ENCODE measurements at regions not wholly inside any gene's neighbourhood (a gene's known extent, or its start where the extent isn't known, plus 50 kb on each side); places are given as distances from the start of the nearest gene placed in this dataset.

DNA sequence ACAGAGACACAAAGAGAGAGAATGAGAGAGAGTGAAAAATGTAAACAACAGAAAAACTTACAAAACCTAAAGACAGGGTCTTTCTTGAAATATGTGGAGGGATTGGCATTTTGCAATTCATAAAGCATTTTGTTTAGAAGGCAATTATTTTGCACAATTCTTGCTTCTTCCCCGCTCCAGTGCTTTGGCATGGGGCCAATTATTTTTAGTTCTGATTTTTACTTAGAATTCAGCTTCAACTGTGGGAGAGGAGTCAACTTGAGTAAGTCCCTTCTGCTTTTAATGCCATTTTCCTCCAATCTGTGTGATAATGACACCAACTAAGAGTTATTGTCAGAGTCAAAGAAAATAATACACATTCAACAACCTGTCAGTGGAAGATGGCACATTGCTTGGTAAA lies 1051.9 kb downstream of the NLGN4X start:
- no TSS peak for BruUV-seq (replicated peaks)
- Histone ChIP-seq H3K4me1 (no peaks in the 10 kb centered on the region), H3K27me3 (replicated peaks; ENCODE audit: control insufficient read depth, insufficient read depth, low read length) (no peaks in the 10 kb centered on the region), H3K36me3 (ENCODE audit: control insufficient read depth, insufficient read depth, low read length) (no peaks in the 10 kb centered on the region), H3K4me3 (ENCODE audit: low read depth, low read length) (no peak overlapping the region), H3K9me3 (no peaks in the 10 kb centered on the region)
- DNase-seq: no peak
- no peak overlapping the region for H3K27ac Mint-ChIP-seq (ENCODE audit: unreplicated experiment)
- no peaks in the 10 kb centered on the region for H3K4me1 Mint-ChIP-seq (ENCODE audit: low read depth, unreplicated experiment)
- POLR2A ChIA-PET: no interaction called here
- TF ChIP-seq, protein P1, sequence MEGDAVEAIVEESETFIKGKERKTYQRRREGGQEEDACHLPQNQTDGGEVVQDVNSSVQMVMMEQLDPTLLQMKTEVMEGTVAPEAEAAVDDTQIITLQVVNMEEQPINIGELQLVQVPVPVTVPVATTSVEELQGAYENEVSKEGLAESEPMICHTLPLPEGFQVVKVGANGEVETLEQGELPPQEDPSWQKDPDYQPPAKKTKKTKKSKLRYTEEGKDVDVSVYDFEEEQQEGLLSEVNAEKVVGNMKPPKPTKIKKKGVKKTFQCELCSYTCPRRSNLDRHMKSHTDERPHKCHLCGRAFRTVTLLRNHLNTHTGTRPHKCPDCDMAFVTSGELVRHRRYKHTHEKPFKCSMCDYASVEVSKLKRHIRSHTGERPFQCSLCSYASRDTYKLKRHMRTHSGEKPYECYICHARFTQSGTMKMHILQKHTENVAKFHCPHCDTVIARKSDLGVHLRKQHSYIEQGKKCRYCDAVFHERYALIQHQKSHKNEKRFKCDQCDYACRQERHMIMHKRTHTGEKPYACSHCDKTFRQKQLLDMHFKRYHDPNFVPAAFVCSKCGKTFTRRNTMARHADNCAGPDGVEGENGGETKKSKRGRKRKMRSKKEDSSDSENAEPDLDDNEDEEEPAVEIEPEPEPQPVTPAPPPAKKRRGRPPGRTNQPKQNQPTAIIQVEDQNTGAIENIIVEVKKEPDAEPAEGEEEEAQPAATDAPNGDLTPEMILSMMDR (IDR thresholded peaks at IDR 0.05; ENCODE audit: insufficient read depth in 1 of 2, low read depth in 1 of 2, low read length in 1 of 2, severe bottlenecking in 1 of 2, unreplicated experiment in 1 of 2): no peak
- H3K27me3 Mint-ChIP-seq (ENCODE audit: insufficient read depth, unreplicated experiment): peaks cover 3% of the 10 kb centered on the region
- CTCF ChIA-PET: no interaction called here
- intact Hi-C loops (cut with micrococcal nuclease; ENCODE audit: unreplicated experiment): no loop called here
- no peak overlapping the region for H3K4me3 Mint-ChIP-seq (ENCODE audit: unreplicated experiment)
- no peaks in the 10 kb centered on the region for H3K36me3 Mint-ChIP-seq (ENCODE audit: insufficient read depth, unreplicated experiment)
- H3K9me3 Mint-ChIP-seq (ENCODE audit: unreplicated experiment): peaks cover 11% of the 10 kb centered on the region

DNA sequence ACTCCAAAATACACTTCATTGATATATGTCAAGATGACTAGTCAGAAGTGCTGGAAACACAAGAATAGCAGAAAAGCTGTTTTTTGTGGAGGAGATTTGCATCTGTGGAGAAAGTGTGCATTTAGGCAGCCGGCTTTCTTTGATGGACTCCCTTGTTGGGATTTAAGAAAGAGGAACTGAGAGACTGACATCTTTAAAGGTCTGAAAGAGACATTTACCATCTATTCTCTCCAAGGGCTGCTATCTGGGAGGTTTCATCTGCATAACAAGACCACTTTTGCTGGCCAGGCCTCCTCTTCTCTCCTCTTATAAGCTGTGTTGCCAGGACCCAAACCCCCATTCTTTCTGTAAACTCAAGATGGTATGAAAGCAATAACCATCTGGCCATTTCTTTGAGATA lies 1065.0 kb downstream of the NLGN4X start:
- intact Hi-C loops (cut with micrococcal nuclease; ENCODE audit: unreplicated experiment): no loop called here
- ChIA-PET CTCF (no interaction called here), POLR2A (no interaction called here)
- Histone ChIP-seq H3K4me1 (no peaks in the 10 kb centered on the region), H3K4me3 (ENCODE audit: low read depth, low read length) (no peak overlapping the region), H3K36me3 (ENCODE audit: control insufficient read depth, insufficient read depth, low read length) (no peaks in the 10 kb centered on the region), H3K9me3 (no peaks in the 10 kb centered on the region), H3K27me3 (replicated peaks; ENCODE audit: control insufficient read depth, insufficient read depth, low read length) (no peaks in the 10 kb centered on the region)
- H3K36me3 Mint-ChIP-seq (ENCODE audit: insufficient read depth, unreplicated experiment): no peaks in the 10 kb centered on the region
- no peaks in the 10 kb centered on the region for H3K4me1 Mint-ChIP-seq (ENCODE audit: low read depth, unreplicated experiment)
- no peak for DNase-seq
- H3K4me3 Mint-ChIP-seq (ENCODE audit: unreplicated experiment): no peak overlapping the region
- TF ChIP-seq, protein P1 (IDR thresholded peaks at IDR 0.05; ENCODE audit: insufficient read depth in 1 of 2, low read depth in 1 of 2, low read length in 1 of 2, severe bottlenecking in 1 of 2, unreplicated experiment in 1 of 2): no peak
- H3K27ac Mint-ChIP-seq (ENCODE audit: unreplicated experiment): no peak overlapping the region
- no TSS peak for BruUV-seq (replicated peaks)
- no peaks in the 10 kb centered on the region for H3K27me3 Mint-ChIP-seq (ENCODE audit: insufficient read depth, unreplicated experiment)
- H3K9me3 Mint-ChIP-seq (ENCODE audit: unreplicated experiment): no peaks in the 10 kb centered on the region

DNA sequence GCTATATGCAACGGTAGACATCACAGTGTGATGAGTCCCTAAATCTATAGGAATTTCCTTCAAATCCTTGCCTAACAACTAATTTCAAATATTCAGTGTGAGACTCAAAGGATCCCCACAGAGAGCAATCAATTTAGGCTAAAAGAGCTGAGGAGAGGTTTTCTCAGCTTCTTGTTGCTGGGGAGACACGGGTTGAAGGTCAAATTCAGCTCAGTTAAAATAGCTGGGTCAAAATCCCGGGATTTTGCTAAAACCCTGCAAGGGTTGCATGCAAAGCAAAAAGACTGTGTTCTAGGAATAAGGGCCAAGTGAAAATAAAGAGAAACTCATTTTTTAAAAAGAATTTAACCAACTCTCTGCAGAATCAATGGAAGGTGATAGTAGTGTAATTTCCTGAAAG lies 1073.4 kb downstream of the NLGN4X start:
- Mint-ChIP-seq H3K4me3 (ENCODE audit: unreplicated experiment) (no peak overlapping the region), H3K4me1 (ENCODE audit: low read depth, unreplicated experiment) (no peaks in the 10 kb centered on the region), H3K27me3 (ENCODE audit: insufficient read depth, unreplicated experiment) (no peaks in the 10 kb centered on the region), H3K27ac (ENCODE audit: unreplicated experiment) (no peak overlapping the region), H3K9me3 (ENCODE audit: unreplicated experiment) (no peaks in the 10 kb centered on the region), H3K36me3 (ENCODE audit: insufficient read depth, unreplicated experiment) (no peaks in the 10 kb centered on the region)
- ChIA-PET POLR2A (no interaction called here), CTCF (no interaction called here)
- no peaks in the 10 kb centered on the region for H3K4me1 ChIP-seq
- TF ChIP-seq, protein P1 (IDR thresholded peaks at IDR 0.05; ENCODE audit: insufficient read depth in 1 of 2, low read depth in 1 of 2, low read length in 1 of 2, severe bottlenecking in 1 of 2, unreplicated experiment in 1 of 2): no peak
- DNase-seq: no peak
- BruUV-seq (replicated peaks): no TSS peak
- H3K9me3 ChIP-seq: no peaks in the 10 kb centered on the region
- intact Hi-C loops (cut with micrococcal nuclease; ENCODE audit: unreplicated experiment): no loop called here
- H3K4me3 ChIP-seq (ENCODE audit: low read depth, low read length): no peak overlapping the region
- no peaks in the 10 kb centered on the region for H3K27me3 ChIP-seq (replicated peaks; ENCODE audit: control insufficient read depth, insufficient read depth, low read length)
- no peaks in the 10 kb centered on the region for H3K36me3 ChIP-seq (ENCODE audit: control insufficient read depth, insufficient read depth, low read length)
